Stimulated activated CD8-positive, alpha-beta memory T cell treated with anti-CD3 and anti-CD28 coated beads, Interleukin-12 subunit alpha, Interleukin-12 subunit beta, amount 100 ng/mL, for 24 hours (primary cell): ENCODE measurements at regions not wholly inside any gene's neighbourhood (a gene's known extent, or its start where the extent isn't known, plus 50 kb on each side); places are given as distances from the start of the nearest gene placed in this dataset.
"Not testable (repeated sequence)": the region's sequence is repeated elsewhere in the genome, so short reads cannot be mapped to it uniquely, and the experiment has no call there.

Experiments used
- DNase-seq: peaks from one replicate; pipeline ENCODE4 v3.0.0-alpha.2; 2020; ENCODE audit errors: extremely low read depth

DNA sequence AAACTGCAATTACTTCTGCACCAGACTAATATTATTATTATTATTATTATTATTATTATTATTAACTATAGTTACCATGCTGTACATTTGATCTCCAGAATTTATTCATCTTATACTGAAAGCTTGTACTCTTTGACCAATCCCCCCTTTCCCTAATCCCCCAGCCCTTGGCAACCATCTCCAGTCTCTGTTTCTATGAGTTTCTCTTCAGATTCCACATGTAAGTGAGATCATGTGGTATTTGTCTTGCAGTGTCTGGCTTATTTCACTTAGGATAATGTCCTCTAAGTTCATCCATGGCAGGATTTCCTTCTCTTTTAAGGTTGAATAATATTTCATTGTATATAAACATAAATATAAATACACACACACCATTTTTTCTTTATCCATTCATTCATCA is 287.0 kb upstream of the DAB2 start:
- DNase-seq: no peak

DNA sequence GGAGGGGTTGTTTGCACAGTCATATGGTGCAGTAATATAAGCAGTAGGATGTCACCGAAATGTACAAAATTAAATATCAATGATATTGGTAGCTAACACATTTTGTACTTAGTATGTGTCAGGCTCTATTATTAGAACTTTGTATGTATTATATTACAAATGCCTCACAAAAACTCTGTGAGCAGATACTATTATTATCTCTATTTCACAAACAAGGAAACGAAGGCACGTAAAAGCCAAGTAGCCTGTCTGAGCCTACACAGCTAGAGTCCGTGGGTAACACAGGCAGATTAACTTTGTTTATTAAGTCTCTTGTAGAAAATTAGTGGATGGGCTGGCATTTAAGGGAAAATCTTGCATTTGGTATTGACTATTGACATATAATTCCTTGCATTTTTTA is 284.3 kb upstream of the DAB2 start:
- DNase-seq: no peak

DNA sequence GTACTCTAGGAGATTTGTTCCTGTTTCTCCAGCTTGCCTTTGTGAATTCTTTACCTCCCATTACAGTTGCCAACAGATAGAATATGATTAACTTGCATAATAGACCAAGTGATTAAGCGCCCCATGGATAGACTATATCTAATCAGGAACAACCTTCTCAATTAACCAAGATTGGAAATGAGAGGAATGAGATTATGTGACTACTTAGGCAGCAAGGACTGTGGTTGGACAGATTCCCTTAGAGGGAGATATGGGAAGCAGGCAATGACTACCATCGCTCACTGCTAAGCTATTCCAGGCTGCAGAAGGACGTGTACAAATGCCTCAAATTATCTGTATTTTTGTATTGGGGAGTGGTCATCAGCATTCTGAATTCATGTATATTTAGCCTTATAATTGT is 278.1 kb upstream of the DAB2 start:
- DNase-seq: no peak

DNA sequence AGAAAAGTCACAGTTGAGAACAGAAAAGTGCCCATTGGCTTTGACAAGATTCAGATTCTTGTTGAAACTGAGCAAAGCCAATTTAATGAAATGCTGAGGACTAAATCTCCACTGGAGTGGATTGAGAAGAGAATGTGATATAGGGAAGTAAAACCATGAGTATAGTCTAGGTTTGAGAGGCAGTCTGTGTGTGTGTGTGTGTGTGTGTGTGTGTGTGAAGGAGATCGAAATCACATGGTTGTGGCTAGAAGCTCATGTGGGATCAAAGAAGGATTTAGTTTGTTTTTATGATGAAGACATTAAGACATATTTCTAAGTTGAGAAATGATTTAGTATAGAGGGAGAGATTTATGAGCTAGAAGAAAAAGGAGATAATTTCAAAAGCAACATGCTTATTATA is 275.7 kb upstream of the DAB2 start:
- DNase-seq: no peak

DNA sequence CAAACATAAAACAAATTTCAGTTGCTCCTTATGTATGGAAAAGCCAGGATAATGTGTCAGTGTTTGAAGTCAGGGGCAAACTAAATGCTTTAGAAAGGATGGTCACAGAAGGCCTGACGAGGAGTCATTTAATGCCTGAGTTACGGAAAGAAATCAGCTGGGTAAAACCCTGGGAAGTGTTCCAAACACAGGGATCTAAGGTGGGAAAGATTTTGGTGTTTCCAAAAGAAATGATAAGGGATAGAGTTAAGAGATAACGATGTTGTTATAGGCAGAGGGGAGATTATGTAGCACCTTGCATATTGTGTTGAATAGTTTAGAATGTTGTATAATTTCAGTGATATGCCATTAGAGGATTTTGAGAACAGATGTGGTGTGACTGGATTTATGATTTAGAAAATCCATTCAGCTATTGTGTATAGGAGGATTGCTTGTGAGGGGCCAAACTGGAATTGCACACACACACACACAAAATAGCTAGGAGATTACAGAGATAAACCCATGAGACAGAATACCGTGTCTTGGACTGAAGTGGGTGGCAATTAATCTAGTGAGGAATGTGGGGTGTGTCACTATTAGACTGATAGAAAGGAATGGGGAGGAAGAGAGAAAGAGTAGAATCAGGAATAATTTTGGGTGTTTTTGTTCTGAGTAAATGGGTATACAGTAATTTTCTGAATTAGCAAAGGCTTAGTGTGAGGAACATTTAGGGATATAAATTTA is 274.2 kb upstream of the DAB2 start:
- DNase-seq: no peak

DNA sequence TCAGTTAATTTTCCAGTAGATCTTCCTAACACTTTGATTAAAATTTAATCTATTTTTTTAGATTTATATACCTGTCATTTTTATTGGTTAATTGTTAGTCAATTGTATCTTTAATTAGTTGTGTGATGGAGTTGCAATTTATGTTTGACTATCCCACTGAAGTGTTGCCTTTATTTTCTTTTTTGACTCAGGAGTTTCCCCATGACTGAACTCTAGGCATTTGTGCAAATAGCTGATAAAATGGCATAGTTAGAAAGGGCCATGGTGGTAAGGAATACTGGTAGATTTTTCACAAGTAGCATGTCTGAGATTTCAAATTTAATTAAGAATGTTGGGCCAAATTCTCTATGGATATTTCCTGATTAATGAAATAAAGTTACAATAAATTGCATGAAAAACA is 273.1 kb upstream of the DAB2 start:
- DNase-seq: no peak

DNA sequence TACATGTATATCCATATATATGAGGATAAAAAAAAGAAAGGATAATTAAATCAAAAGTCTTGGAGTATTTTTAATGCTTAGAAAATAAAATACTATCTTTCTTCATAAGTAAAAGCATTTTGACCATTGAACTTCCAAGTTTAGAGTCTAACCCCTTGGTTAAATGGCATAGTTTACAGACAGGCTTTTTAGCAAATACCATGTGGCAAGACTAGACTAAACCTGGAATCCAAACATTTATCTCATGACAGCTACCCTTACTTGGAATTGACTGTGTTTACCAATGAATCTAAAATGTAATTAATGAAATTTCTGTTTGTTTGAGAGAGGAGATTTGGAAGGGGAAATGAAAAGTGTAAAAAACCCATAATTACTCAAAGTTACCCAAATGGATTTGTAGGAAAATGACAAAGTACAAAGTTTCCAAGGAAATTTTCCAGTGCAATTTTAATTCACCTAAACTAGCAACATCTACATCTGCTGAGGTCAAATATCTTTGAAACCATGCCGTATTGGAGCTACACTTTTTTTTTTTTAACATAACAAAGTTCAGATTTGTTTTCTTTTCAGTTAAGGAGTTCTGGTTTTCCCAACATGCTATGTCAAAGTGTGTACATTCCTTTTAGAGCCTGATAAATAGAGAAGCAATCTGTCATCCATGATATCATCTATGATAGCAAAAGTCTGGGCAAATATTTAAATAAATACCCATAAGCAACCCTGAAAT is 272.1 kb upstream of the DAB2 start:
- no peak for DNase-seq

DNA sequence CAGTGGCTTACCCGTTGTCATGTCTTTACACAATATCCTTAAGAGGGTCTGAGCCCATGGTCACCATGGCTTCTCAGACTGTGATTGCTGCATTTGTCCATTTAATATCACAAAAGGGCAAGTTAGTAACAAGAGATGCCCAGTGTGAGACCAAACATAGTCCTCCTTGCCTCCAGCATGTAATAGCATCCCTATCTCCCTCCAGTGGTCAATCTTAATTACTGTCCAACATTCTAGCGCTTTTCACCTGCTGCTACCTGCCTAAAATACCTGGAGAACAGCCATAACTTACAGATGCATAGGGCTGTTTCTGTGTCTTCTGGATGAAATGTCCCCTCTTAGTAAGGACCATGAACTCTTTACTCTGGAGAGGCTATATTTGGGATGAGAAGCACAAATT is 267.2 kb upstream of the DAB2 start:
- DNase-seq: no peak

DNA sequence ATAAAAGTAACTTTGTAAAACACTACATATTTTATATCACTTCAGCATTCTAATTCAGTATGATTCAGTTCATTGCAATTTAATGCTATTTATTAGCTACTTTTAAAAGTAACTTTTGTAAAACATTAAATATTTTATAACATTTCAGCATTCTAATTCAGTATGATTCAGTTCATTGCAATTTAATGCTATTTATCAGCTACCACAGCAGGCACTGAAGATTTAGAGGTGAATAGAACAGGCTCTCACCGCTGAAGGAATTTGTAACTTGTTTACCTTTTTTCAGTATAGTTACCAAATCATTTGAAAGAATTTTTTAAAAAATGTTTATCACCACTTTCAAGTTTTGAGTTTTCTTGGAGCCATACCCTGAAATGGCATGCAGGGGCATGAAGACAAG is 266.4 kb upstream of the DAB2 start:
- no peak for DNase-seq

DNA sequence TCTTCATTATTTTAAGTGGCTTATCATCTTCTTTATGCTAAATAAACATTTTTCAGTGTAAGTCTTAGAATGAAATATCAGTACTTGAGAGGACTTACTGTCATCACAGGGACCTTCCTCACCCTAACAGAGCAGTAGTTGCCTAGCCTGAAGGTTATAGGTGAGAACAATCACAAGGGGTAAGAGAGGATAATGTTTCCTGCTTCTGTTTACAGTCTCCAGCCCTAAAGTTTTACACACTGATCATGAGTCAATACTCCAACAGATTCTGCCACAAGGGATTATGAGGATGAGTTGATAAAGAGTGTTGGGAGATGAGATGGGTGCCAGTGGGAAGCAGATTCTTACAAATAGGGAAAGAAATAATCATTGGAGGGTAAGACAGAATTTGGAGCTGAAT is 265.1 kb upstream of the DAB2 start:
- no peak for DNase-seq

DNA sequence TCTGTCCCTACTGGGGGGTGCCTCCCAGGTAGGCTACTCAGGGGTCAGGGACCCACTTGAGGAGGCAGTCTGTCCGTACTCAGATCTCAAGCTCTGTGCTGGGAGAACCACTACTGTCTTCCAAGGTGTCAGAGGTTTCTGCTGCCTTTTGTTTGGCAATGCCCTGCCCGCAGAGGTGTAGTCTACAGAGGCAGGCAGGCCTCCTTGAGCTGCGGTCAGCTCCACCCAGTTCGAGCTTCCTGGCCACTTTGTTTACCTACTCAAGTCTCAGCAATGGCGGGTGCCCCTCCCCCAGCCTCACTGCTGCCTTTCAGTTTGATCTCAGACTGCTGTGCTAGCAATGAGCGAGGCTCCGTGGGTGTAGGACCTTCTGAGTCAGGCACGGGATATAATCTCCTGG is 263.1 kb upstream of the DAB2 start:
- not testable (repeated sequence) for DNase-seq

DNA sequence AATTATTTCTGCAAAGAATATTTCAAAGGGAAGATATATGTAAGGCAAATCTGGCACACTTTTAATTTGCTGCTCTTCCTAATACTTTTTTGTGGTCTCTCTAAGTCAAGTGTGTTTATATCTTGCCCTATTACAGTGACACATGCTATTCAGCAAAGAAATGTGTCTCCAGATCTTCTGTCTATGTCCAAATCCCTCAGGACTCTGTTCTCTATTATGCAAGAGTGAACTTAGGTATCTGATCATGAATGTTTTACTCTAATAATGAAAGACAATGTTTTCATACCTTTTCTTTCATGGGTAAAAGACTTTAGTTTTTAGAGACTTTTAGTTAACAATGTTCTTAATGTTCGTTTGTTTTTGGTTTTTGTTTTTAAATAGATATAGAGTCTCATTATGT is 255.4 kb upstream of the DAB2 start:
- DNase-seq: no peak

DNA sequence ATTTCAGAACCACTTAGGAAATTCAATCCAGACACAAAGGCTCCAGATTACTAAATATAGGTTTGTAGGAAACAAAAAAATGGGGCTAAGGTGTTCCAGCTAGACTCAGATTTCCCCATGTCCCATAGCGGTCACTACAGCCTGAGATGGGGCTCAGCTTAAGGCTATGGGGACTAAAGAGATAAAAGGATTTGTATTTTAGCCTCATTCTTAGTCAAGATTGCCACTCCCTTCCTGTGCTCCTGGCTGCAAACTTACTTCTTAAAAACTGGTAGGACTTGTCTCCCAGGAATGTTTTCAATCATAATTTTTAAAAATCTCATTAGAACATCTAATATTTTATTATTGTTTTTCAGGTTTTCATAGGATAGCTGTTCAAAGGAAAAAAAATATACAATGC is 253.8 kb upstream of the DAB2 start:
- no peak for DNase-seq

DNA sequence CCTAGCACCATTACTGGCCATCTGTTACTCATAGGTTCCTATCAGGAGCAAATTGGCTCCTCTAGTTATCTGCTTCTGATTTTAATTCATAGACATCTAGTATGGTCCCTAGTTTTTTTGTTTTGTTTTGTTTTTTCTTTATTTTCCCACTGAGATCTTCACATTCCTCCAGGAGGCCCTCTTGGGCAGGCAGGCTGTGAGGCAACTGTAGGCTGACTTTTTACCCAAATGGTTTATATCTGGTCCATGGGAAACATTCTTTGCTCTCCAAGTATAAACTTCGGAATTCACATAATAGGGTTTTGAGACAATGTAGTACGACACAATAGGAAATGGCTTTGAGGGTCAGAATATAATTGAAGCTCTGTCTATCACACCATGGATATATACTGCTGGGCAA is 250.9 kb upstream of the DAB2 start:
- DNase-seq: no peak

DNA sequence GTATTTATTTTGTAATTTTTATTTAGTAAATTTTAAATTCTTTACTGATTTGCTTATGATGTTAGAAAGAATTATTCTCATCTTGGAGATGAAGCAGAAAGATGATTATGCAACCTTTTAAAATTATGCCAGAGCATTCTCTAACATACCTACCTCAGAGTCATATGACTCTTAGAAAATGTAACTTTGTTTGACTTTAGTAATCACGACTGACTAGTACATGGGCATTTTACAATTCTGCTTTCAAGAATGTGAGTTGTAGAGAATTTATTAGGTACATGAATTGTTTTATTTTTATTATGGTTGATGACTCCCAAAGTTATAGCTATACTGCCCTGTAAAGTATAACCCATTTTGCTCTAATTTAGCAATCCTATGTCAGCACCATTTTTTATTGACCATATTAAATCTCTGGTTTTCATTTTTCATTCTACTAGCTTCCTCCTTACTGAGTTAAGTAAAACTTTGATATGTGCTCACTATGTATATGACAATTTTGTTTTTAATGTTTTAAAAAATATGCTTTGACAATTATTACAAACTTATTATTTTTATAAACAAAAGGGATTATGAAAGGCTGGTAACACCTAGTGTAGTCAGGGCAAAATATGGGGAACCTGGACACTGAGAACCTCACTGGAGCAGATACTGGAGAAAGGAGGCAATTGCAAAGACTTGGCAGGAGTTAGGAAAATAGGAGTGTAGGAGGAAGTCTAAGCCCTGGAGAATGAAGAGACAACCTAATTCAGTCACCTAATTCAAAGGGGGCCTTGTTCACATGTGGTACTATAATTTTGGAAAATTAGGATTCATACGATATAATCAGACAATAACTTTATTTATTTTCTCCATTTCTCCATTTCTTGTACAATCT is 249.7 kb upstream of the DAB2 start:
- no peak for DNase-seq

DNA sequence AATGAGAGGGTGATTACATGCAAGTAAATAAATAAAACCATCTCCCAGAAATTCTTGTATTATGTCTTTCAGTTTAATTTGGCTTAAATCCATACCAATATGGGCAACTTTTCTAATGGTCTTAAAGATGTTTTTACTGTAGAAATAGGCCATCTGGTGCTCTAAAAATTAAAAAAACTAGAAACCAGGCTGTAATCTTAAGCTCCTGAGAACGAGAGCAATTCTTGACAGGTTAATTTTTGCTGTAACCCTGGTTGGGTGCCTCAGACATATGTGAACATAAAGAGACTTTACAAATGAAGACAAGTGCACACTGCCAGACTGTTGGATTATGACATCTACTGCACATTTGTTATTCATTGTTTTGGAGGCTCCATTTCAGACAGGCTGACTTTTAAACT is 246.8 kb upstream of the DAB2 start:
- DNase-seq: no peak

DNA sequence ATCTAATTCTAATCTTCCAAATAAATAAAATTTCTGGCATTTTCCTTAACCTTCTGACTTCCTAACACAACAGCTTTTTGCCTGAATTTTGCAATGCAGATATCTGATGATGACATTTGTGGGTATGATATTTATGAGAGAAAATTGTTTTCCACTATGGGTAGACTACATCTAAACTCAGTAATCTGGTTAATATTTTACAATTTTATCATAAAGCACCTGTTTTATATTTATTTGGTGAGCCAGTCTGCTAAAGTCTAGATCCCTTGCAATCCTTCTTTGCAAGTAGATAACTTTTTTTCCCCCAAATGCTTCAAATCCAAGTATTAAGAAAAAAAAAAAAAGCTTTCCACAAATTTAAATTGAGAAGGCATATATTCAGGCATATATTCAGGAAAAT is 246.2 kb upstream of the DAB2 start:
- DNase-seq: no peak

DNA sequence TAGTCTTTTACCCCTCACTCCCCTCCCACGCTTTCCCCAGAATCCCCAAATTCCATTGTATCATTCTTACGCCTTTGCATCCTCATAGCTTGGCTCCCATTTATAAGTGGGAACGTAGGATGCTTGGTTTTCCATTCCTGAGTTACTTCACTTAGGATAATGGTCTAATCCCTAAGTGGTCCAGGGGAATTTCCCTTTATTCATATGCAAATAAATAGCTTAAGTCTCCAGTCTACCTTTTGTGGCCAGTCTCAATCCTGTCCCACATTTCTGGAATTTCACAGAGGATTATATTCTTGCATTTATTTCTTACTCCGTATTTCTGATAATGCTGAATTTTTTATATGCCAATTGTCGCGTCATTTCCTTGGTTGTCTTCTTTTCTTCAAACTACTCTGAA is 245.6 kb upstream of the DAB2 start:
- no peak for DNase-seq

DNA sequence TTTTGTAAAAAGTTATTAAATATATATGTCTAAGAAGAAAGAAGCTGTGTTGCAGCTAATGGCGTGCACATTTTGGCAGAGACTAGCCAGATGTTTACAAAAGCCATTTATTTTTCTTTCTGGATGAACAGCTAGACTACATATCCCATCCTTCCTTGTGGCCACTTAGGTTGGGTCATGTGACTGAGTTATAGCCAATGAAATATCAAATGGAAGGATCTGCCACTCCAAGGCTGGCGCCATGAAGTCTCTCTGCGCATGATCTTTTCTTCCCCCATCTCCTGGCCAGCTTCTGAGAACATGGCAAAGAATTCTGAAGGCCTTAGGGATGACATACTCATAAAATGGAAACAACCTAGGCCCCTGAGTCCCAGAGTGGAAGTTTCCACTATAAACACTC is 244.2 kb upstream of the DAB2 start:
- DNase-seq: no peak

DNA sequence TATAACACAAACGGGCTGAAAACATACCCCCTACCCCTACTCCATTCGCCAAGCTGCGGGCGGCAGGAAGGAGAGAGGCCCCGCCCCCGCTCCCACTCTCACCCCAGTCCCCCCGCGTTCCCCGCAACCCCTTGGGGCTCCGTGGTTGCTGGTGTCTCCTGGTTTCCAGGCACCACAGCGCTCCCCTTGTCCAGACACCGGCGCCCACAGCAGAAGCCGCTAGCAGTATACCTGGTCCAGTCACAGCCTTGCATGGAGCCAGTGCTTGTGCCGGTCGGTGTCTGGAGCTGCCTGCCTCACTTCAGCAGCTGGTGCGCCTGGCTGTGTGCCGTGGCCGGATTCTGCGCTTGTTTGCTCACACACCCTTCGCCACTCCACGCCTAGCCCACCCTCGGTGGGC is 240.5 kb upstream of the DAB2 start:
- DNase-seq: no peak

DNA sequence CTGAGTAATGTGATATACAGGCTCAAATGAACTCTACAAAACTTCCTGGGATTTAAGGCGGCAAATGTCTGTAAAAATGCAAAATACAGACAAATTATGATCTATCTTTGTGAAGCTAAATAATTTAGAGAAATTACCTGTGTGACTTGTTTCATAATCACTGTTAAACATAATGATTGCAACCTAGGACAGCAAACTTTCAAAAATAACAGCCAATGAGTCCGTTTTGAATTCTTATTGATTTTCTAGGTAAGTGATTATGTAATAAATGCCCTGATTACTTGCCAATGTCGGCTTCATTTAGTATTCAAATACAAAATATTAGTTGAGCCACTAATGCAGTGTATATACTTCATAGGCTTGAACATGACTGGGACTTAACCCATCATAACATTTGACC is 238.2 kb upstream of the DAB2 start:
- no peak for DNase-seq

DNA sequence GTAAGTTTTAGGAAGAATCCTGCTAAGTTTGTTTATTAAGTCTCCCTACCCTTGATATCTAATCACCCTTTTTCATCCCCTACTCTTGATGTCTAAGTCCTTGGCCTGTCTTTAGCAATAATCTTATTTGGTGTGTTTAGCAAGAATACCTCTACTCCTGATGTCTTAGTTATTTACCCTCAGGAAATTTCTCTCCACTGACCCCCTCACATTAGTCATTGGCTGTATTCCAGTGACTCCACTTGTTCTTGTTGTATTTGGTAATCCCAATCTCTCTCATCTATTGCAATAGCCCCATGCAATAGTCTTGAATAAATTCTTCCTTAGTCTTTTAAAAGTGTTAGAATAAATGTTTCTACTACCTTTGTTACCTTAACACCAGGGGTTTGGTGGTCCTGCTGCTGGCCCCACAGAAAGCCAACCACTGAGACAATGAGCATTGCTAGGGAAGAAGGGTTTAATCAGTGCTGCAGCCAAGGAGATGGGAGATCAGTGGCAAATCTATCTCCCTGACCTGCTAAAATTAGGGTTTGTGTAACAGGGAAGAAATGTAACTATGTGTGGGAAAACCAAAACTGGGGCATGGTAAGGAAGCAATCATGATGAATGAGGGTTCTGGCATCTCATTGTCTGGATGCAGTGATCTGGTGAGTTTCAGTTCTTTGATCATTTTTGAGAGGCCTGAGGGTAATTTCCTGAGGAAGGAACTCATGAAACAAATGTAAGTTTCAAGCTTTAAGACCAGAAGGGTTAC is 236.4 kb upstream of the DAB2 start:
- no peak for DNase-seq
